ENCODE measurements at regions not wholly inside any gene's neighbourhood (a gene's known extent, or its start where the extent isn't known, plus 50 kb on each side); places are given as distances from the start of the nearest gene placed in this dataset.

DNA sequence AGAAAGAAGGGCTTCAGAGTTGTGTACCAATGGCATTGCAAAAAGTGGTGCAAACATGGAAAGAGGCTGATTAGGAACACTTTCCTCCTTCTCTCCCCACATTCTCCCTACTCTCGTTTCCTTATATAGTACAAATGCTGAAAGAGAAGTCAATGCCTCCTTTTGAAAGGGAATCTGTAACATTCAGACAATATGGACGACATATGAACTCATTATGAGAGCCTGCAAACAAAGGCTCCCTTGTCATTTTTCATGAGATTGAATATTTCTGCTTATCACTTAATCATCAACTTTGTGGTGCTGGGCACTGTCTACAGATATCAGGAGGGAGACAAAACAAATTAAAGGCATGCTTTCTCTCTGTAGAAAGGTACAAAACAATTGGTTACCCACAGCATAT lies 437.1 kb upstream of the PHF14 start:
- Histone ChIP-seq H3K4me3 (no peak overlapping the region), H3K27ac (no peak overlapping the region), H3K9me3 (peaks cover 0 to 27% (median 0%) of the 10 kb centered on the region in 11 donors), H3K4me1 (no peaks in the 10 kb centered on the region), H3K27me3 (no peaks in the 10 kb centered on the region), H3K36me3 (no peaks in the 10 kb centered on the region)
- WGBS, 2 donors = 30 to 51% methylated on average over 2 of the region's 2 CpGs
- intact Hi-C loops (cut with DNase I) = no loop called here
- TF ChIP-seq, protein P1, sequence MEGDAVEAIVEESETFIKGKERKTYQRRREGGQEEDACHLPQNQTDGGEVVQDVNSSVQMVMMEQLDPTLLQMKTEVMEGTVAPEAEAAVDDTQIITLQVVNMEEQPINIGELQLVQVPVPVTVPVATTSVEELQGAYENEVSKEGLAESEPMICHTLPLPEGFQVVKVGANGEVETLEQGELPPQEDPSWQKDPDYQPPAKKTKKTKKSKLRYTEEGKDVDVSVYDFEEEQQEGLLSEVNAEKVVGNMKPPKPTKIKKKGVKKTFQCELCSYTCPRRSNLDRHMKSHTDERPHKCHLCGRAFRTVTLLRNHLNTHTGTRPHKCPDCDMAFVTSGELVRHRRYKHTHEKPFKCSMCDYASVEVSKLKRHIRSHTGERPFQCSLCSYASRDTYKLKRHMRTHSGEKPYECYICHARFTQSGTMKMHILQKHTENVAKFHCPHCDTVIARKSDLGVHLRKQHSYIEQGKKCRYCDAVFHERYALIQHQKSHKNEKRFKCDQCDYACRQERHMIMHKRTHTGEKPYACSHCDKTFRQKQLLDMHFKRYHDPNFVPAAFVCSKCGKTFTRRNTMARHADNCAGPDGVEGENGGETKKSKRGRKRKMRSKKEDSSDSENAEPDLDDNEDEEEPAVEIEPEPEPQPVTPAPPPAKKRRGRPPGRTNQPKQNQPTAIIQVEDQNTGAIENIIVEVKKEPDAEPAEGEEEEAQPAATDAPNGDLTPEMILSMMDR (IDR thresholded peaks at IDR 0.05) = no peak
- ATAC-seq = no peak
- DNase-seq = no peak

DNA sequence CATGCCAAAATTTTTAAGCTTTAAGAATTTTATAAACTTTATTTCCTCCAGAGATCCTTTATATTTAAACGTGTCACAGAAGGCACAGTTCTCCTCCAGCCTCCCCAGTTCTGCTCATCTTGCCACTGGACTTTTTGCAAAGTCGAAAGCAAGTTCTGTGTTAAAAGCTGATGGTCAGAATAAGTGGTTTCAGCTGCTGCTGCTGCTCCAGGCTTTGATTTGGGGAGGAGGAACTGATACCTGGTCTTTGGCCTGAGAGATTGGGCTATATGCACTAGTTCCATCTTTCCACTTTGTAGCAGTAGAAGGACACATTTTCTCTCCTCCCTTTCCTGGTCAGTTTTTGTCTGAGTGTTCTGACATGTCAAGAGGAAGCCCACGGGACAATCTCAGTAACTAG lies 435.9 kb upstream of the PHF14 start:
- Histone ChIP-seq H3K4me1 (no peaks in the 10 kb centered on the region), H3K27me3 (no peaks in the 10 kb centered on the region), H3K27ac (no peak overlapping the region), H3K36me3 (no peaks in the 10 kb centered on the region), H3K4me3 (no peak overlapping the region), H3K9me3 (peaks cover 0 to 15% (median 0%) of the 10 kb centered on the region in 11 donors)
- DNase-seq (no peak), ATAC-seq (no peak)
- 57% methylated on average over 3 of the region's 3 CpGs for WGBS, 2 donors
- intact Hi-C loops (cut with DNase I) = no loop called here
- TF ChIP-seq, protein P1 (IDR thresholded peaks at IDR 0.05) = no peak

DNA sequence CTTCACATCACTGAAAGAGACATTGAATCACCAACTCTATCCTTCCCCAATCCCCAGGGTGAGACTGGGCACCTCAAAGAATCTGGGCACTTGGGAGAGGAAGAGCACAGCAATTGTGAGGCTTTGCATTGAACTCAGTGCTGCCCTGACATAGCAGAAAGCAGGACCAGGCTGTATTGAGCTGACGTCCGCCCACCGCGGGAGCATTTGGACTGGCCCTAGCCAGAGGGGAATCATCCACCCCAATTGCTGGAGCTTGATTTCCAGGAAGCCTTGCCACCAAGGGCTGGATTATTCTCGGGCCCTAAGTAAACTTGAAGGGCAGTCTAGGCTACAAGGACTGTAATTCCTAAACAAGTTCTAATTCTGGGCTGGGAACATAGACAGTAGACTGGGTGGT lies 416.3 kb upstream of the PHF14 start:
- no peaks in the 10 kb centered on the region for H3K27me3 ChIP-seq
- intact Hi-C loops (cut with DNase I) = no loop called here
- no peaks in the 10 kb centered on the region for H3K9me3 ChIP-seq
- ATAC-seq (no peak), DNase-seq (no peak)
- TF ChIP-seq, protein P1 (IDR thresholded peaks at IDR 0.05) = no peak
- no peaks in the 10 kb centered on the region for H3K4me1 ChIP-seq
- no peak overlapping the region for H3K4me3 ChIP-seq
- 94 to 95% methylated on average over 5 of the region's 5 CpGs for WGBS, 2 donors
- no peak overlapping the region for H3K27ac ChIP-seq
- H3K36me3 ChIP-seq = no peaks in the 10 kb centered on the region

DNA sequence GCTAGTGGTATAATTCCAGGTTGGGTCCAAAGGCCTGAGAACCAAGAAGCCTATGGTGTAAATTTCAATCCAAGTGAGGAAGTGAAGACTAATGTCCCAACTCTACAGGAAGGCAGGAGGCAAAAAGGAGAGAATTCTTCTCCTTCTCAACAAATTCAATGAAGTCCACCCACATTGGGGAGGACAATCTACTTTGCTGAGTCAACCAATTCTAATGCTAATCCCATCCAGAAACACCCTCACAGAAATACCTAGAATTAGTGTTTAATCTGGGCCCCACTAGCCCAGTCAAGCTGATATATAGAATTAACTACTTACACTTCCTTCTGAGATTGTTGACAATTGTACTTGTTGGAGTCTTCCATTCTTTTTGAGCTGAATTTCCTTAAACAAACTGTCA lies 413.2 kb upstream of the PHF14 start:
- TF ChIP-seq, protein P1 (IDR thresholded peaks at IDR 0.05) = no peak
- Histone ChIP-seq H3K27me3 (no peaks in the 10 kb centered on the region), H3K27ac (no peak overlapping the region), H3K4me1 (no peaks in the 10 kb centered on the region), H3K36me3 (no peaks in the 10 kb centered on the region), H3K4me3 (no peak overlapping the region), H3K9me3 (peaks cover 0 to 4% (median 0%) of the 10 kb centered on the region in 11 donors)
- intact Hi-C loops (cut with DNase I) = no loop called here
- no peak for DNase-seq
- no peak for ATAC-seq

DNA sequence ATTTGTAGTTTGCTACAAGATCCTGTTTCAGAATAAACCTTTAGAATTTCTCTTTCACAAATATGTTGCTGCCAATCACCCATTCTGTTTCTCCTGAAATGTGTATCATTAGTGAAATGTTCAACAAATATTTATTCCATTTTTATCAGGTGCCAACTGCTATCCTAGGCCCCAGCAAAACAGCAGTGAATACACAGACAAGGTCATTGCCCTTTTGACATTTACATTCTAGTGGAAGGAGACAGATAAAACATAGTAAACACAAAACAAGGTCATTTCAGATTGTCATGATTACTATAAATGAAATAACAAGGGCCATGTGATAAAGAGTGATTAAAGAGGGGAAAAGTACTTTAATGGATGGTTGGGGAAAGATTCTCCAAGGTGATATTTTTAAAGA lies 404.8 kb upstream of the PHF14 start:
- ATAC-seq (no peak), DNase-seq (no peak)
- TF ChIP-seq, protein P1 (IDR thresholded peaks at IDR 0.05) = no peak
- Histone ChIP-seq H3K27me3 (no peaks in the 10 kb centered on the region), H3K27ac (no peak overlapping the region), H3K4me1 (no peaks in the 10 kb centered on the region), H3K4me3 (no peak overlapping the region), H3K9me3 (peaks cover 0 to 20% (median 0%) of the 10 kb centered on the region in 11 donors), H3K36me3 (no peaks in the 10 kb centered on the region)
- intact Hi-C loops (cut with DNase I) = no loop called here

All from heart right ventricle (tissue), 16 donors.